Ovary (tissue), 7 donors: ENCODE measurements at regions not wholly inside any gene's neighbourhood (a gene's known extent, or its start where the extent isn't known, plus 50 kb on each side); places are given as distances from the start of the nearest gene placed in this dataset.

ENCODE experiments used
- DNase-seq, 5 donors: peaks; one replicate each; pipeline ENCODE4 v3.0.0-alpha.2; 2019 to 2020
- H3K27ac ChIP-seq, 2 donors: fragments of 200-600 bp; one replicate each; pipeline versions ENCODE4 v1.5.1 to v1.8.0; 2019 to 2022
- H3K27me3 ChIP-seq: fragments of 200-600 bp; one replicate; pipeline ENCODE4 v1.8.0; 2022
- H3K36me3 ChIP-seq: fragments of 200-600 bp; sonication (generic); one replicate; pipeline ENCODE4 v1.5.1; 2019
- H3K4me1 ChIP-seq: one replicate; pipeline ENCODE4 v1.8.1; 2013; ENCODE audit warnings: mild to moderate bottlenecking, moderate library complexity; ENCODE audit not compliant: insufficient read depth
- H3K4me3 ChIP-seq: fragments of 200-600 bp; sonication (generic); one replicate; pipeline ENCODE4 v1.5.1; 2017
- H3K9me3 ChIP-seq, 2 donors: fragments of 200-600 bp in 1 of 2; sonication (generic) in 1 of 2; one replicate each; pipeline versions ENCODE4 v1.5.1 to v1.8.1; 2013 to 2019; ENCODE audit warnings: mild to moderate bottlenecking in 1 of 2, moderate library complexity in 1 of 2
- CTCF ChIP-seq, 3 donors: fragments of 450-650 bp in 2 of 3; fragments of 200-600 bp in 1 of 3; IDR thresholded peaks; one replicate each; pipeline versions ENCODE4 v1.5.1 to v1.8.0; 2016 to 2022; ENCODE audit warnings: antibody characterized with exemption in 3 of 3, mild to moderate bottlenecking in 1 of 3
- EP300 ChIP-seq: sonication (generic); formaldehyde crosslinking; IDR thresholded peaks from one replicate; pipeline ENCODE4 v1.6.1; 2017; ENCODE audit warnings: antibody characterized with exemption
- POLR2A ChIP-seq: fragments of 450-650 bp; IDR thresholded peaks from one replicate; pipeline ENCODE4 v1.6.1; 2017; ENCODE audit warnings: antibody characterized with exemption, mild to moderate bottlenecking, moderate library complexity
- WGBS, 3 donors: extraction: QIAGEN DNeasy Blood & Tissue Kit in 1 of 3; methylation state at CpG; one replicate each; pipeline versions ENCODE4 v1.1.5 to v1.1.7; 2013 to 2017; 5-methylcytosine and 5-hydroxymethylcytosine counted together
- intact Hi-C, 4 donors: fragments of 100-400 bp; cut with DNase I; formaldehyde crosslinking; loops; one replicate each; pipeline versions ENCODE4 v1.11.0 to v1.15.1; 2022 to 2023
- donor health status: DM: no; HTN: no; CAD: no; lungs with moderate emphysema.
- donor health status: DM: no; HTN: no; CAD: no.
- donor health status: Bipolar disorder and iron deficiency.
- donor health status: DM: no; HTN: no; CAD: no.
- donor health status: DM: yes; HTN: yes; CAD: no.

- Histone ChIP-seq H3K4me3 (no peak overlapping the region), H3K9me3 (no peaks in the 10 kb centered on the region), H3K27ac (no peak overlapping the region), H3K27me3 (no peaks in the 10 kb centered on the region), H3K4me1 (no peaks in the 10 kb centered on the region), H3K36me3 (no peaks in the 10 kb centered on the region)
- intact Hi-C loops: no loop called here
- no peak for TF ChIP-seq CTCF (IDR thresholded peaks at IDR 0.05)
- TF ChIP-seq POLR2A: no peak
- TF ChIP-seq EP300: no peak
- no peak for DNase-seq
- 25 to 43% (median 39%) methylated on average over 1 of the region's 1 CpG for WGBS, 3 donors
Observed at GRCh38 chr11:109130910-109131309, 291.1 kb upstream of the C11orf87 start.

GRCh38 chr11:109132539-109132938, 289.5 kb upstream of the C11orf87 start:
- Histone ChIP-seq H3K36me3 (no peaks in the 10 kb centered on the region), H3K27ac (no peak overlapping the region), H3K4me1 (no peaks in the 10 kb centered on the region), H3K27me3 (no peaks in the 10 kb centered on the region), H3K9me3 (no peaks in the 10 kb centered on the region), H3K4me3 (no peak overlapping the region)
- DNase-seq: no peak
- TF ChIP-seq EP300: no peak
- TF ChIP-seq POLR2A: no peak
- TF ChIP-seq CTCF (IDR thresholded peaks at IDR 0.05): no peak
- intact Hi-C loops: no loop called here
- 49 to 61% (median 54%) methylated on average over 4 of the region's 4 CpGs for WGBS, 3 donors

- TF ChIP-seq EP300 (no peak), CTCF (IDR thresholded peaks at IDR 0.05) (no peak), POLR2A (no peak)
- no peaks in the 10 kb centered on the region for H3K9me3 ChIP-seq
- intact Hi-C loops: no loop called here
- no peak overlapping the region for H3K27ac ChIP-seq
- 70 to 84% (median 83%) methylated on average over 4 of the region's 4 CpGs for WGBS, 3 donors
- no peaks in the 10 kb centered on the region for H3K4me1 ChIP-seq
- no peak for DNase-seq
- no peaks in the 10 kb centered on the region for H3K36me3 ChIP-seq
- no peak overlapping the region for H3K4me3 ChIP-seq
- H3K27me3 ChIP-seq: no peaks in the 10 kb centered on the region
Observed at GRCh38 chr11:109133159-109133558, 288.8 kb upstream of the C11orf87 start.

- no peaks in the 10 kb centered on the region for H3K27me3 ChIP-seq
- no peak for DNase-seq
- H3K4me3 ChIP-seq: no peak overlapping the region
- no peaks in the 10 kb centered on the region for H3K9me3 ChIP-seq
- H3K36me3 ChIP-seq: no peaks in the 10 kb centered on the region
- no peak overlapping the region for H3K27ac ChIP-seq
- intact Hi-C loops: no loop called here
- 76 to 83% (median 80%) methylated on average over 2 of the region's 2 CpGs for WGBS, 3 donors
- no peak for TF ChIP-seq CTCF (IDR thresholded peaks at IDR 0.05)
- TF ChIP-seq POLR2A: no peak
- TF ChIP-seq EP300: no peak
- H3K4me1 ChIP-seq: no peaks in the 10 kb centered on the region
Observed at GRCh38 chr11:109135627-109136026, 286.4 kb upstream of the C11orf87 start.

- no peak for DNase-seq
- TF ChIP-seq CTCF (IDR thresholded peaks at IDR 0.05): no peak
- no peak for TF ChIP-seq EP300
- TF ChIP-seq POLR2A: no peak
- H3K27me3 ChIP-seq: no peaks in the 10 kb centered on the region
- H3K36me3 ChIP-seq: no peaks in the 10 kb centered on the region
- H3K4me3 ChIP-seq: no peak overlapping the region
- no peaks in the 10 kb centered on the region for H3K9me3 ChIP-seq
- H3K4me1 ChIP-seq: no peaks in the 10 kb centered on the region
- no peak overlapping the region for H3K27ac ChIP-seq
- intact Hi-C loops: no loop called here
Observed at GRCh38 chr11:109138196-109138595, 283.8 kb upstream of the C11orf87 start.
